HG03460 (cell line): ENCODE measurements at regions not wholly inside any gene's neighbourhood (a gene's known extent, or its start where the extent isn't known, plus 50 kb on each side); places are given as distances from the start of the nearest gene placed in this dataset.

Experiments
- ATAC-seq: cut with Tn5 transposase; IDR thresholded peaks from one replicate; pipeline ENCODE4 v1.9.1; 2021; ENCODE audit not compliant: unreplicated experiment

- no peak for ATAC-seq
These were observed 270.3 kb upstream of the KIRREL3 start for GRCh38 chr11:127270851-127271250.

- no peak for ATAC-seq
These were observed 269.3 kb upstream of the KIRREL3 start for GRCh38 chr11:127269911-127270310.

GRCh38 chr11:127268932-127269331, 268.4 kb upstream of the KIRREL3 start:
- no peak for ATAC-seq

- ATAC-seq: no peak
These were observed 268.0 kb upstream of the KIRREL3 start for GRCh38 chr11:127268521-127268920.

- ATAC-seq: no peak
These were observed 258.5 kb upstream of the KIRREL3 start for GRCh38 chr11:127259102-127259501.

GRCh38 chr11:127255209-127255608, 254.6 kb upstream of the KIRREL3 start:
- ATAC-seq: no peak

- ATAC-seq: peak; percentile 57
These were observed 251.8 kb upstream of the KIRREL3 start for GRCh38 chr11:127252321-127252720.

GRCh38 chr11:127249576-127249975, 249.0 kb upstream of the KIRREL3 start:
- ATAC-seq: no peak

GRCh38 chr11:127248476-127248875, 247.9 kb upstream of the KIRREL3 start:
- no peak for ATAC-seq

GRCh38 chr11:127247261-127247851, 246.8 kb upstream of the KIRREL3 start:
- ATAC-seq: no peak

- ATAC-seq: no peak
These were observed 242.1 kb upstream of the KIRREL3 start for GRCh38 chr11:127242676-127243075.

GRCh38 chr11:127238321-127238720, 237.8 kb upstream of the KIRREL3 start:
- ATAC-seq: no peak

- no peak for ATAC-seq
These were observed 236.2 kb upstream of the KIRREL3 start for GRCh38 chr11:127236776-127237175.

GRCh38 chr11:127233998-127234397, 233.4 kb upstream of the KIRREL3 start:
- no peak for ATAC-seq

- ATAC-seq: no peak
These were observed 229.8 kb upstream of the KIRREL3 start for GRCh38 chr11:127230392-127230791.

- no peak for ATAC-seq
These were observed 226.4 kb upstream of the KIRREL3 start for GRCh38 chr11:127226949-127227348.

GRCh38 chr11:127226380-127226779, 225.8 kb upstream of the KIRREL3 start:
- ATAC-seq: no peak

- no peak for ATAC-seq
These were observed 225.0 kb upstream of the KIRREL3 start for GRCh38 chr11:127225619-127226018.

- ATAC-seq: no peak
These were observed 223.7 kb upstream of the KIRREL3 start for GRCh38 chr11:127224276-127224675.

GRCh38 chr11:127223633-127224032, 223.1 kb upstream of the KIRREL3 start:
- no peak for ATAC-seq

- no peak for ATAC-seq
These were observed 222.5 kb upstream of the KIRREL3 start for GRCh38 chr11:127223026-127223425.

GRCh38 chr11:127219704-127220103, 219.1 kb upstream of the KIRREL3 start:
- ATAC-seq: no peak

- ATAC-seq: no peak
These were observed 217.7 kb upstream of the KIRREL3 start for GRCh38 chr11:127218275-127218608.
